ENCODE measurements at regions not wholly inside any gene's neighbourhood (a gene's known extent, or its start where the extent isn't known, plus 50 kb on each side); places are given as distances from the start of the nearest gene placed in this dataset.

DNA sequence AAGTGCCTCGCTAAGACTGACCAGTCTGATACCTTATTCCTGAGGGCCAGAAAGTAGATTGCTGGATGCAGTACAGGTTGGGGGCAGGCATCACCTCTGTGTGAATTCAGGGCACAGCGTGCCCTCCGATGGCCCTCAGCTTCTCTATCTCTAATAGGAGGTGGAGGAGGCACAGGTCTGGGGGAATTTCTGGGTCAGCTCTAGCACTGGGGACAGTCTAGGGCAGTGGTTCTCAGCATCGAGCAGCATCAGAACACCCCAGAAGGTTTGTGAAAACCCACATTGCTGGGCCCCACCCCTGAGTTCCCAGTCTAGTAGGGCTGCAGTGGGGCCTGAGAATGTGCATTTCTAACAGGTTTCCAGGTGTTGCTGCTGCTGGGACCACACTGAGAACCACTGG lies 166.7 kb downstream of the CDC5L start:
- TF ChIP-seq, protein P1, sequence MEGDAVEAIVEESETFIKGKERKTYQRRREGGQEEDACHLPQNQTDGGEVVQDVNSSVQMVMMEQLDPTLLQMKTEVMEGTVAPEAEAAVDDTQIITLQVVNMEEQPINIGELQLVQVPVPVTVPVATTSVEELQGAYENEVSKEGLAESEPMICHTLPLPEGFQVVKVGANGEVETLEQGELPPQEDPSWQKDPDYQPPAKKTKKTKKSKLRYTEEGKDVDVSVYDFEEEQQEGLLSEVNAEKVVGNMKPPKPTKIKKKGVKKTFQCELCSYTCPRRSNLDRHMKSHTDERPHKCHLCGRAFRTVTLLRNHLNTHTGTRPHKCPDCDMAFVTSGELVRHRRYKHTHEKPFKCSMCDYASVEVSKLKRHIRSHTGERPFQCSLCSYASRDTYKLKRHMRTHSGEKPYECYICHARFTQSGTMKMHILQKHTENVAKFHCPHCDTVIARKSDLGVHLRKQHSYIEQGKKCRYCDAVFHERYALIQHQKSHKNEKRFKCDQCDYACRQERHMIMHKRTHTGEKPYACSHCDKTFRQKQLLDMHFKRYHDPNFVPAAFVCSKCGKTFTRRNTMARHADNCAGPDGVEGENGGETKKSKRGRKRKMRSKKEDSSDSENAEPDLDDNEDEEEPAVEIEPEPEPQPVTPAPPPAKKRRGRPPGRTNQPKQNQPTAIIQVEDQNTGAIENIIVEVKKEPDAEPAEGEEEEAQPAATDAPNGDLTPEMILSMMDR (IDR thresholded peaks at IDR 0.05) = no peak

DNA sequence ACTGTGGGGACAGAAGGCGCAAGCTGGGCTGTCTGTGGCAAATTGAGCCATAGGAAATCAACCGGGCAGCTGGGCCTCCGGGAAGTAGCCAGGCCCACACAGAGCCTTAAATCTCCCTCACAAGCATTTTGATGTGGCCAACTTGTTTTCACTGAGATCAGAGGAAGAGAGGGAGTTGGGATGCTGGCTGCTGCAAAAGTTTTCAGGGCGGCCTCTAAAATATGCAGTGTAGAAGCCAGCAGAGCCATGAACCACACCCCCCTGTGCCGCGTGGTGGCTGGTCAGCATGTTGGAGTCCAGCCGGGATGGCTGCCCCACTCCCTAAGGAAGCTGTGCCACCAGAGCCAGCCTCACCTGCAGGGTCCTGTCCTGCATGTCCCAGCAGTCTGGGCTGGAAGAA lies 167.4 kb downstream of the CDC5L start:
- TF ChIP-seq, protein P1 (IDR thresholded peaks at IDR 0.05) = no peak

DNA sequence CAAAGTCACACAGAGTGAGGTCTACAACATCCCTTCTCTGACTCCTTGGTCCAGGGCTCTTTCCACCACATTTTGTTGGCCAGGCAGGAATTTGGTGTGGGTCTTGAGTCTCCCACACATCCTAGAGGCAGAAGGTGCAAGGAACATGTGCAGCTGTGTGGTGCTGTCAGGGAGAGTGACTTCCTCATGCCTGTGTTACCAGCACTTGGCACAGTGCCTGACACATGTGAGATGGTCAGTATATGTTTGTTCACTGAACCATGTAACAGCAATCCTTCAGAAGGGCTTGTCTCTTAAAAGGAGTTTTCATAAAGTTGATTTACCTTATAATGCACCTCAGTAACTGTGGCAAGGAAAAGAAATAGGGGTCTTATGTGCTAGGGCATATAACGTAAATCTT lies 168.5 kb downstream of the CDC5L start:
- TF ChIP-seq, protein P1 (IDR thresholded peaks at IDR 0.05) = no peak

DNA sequence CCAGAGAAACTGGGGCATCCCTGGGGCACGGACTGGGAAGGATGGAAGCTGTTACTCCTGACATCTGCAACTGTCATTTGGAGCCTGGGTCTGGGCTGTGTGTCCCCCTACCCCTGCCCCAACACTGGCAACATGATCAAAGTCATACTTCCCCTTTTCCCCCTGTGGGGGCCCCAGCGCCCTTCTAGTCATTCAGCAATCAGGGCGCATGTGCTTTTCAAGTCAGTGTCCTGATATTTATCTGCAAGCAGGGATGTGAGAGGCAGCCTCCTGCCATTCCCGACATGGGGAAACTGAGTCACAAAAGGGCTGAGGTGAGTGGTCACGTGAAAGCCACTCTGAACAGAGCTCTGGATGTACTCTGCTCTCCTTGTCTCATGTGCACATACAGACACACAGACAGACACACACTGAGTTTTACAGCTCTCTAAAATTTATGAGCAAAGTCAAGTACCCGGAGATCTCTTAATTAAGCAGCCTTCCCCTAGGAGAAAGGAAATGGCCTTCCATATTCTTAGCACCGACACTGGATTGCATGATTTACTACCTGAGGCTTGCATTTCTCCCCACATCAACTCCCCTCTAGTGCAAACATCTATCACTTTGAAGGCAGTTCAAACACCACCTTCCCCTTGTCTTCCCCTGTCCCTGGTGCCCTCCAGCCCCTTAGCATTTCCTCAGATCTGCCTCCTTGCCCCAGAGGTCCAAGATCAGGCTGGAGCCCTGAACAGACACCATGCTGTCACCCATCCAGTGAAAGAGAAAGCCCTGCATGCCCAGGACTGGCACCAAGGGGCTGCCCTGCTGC lies 170.7 kb downstream of the CDC5L start:
- TF ChIP-seq, protein P1 (IDR thresholded peaks at IDR 0.05) = no peak

DNA sequence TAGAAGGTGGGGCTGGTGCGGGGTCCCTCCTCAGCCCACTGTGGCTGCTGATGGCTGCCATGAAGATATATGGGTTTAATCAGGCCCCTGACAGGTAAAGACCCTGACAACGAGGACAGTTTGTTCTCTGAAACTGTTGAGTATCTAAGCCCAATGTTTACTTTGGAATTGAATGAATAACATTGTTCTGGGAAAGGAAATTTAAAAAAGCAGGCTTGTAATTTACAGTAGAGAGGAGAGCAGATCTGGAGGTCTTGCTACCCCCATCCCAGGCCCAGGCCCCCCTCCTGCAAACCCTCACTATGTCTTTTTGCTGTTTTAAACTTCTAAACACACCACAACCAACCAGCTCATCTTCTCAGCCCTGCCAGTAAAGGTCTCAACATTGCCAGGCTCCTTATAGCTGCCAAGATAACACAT lies 171.3 kb downstream of the CDC5L start:
- TF ChIP-seq, protein P1 (IDR thresholded peaks at IDR 0.05) = no peak

DNA sequence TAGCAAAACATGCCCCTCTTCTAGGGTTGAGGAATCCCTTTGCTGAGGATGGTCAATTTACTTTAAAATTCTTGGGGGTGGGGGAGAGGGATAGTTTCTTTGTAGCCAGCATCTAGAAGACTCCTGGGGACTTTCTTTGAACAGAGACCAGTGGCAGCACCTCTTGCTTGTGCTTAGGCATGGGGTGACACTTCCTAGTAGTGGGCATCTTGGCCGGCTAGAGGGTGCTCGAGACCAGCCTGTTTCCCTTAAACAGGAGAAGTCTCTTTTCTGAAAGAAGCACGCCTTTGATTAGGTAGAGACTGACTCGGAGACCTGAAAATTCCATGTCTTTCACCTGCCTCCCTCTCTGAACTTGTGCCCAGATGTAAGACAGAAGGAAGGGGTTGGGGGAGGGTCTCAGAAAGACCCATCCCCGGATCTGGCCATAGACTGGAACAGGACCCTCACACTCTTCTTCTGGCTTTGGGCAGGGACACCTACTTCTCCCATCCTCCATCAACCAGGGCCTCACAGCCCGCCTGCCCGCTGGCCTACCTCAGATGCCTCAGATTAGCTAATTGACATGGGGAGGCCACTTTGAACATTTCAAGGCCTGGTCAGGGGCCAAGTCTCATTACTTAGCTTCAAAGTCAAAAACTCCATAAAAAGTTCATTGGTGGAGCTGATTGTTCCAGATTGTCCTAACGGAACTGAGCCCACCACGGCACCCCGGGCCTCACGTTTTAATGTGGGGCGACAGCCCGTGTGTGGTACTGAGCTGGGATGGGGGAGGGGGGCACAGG lies 172.2 kb downstream of the CDC5L start:
- TF ChIP-seq, protein P1 (IDR thresholded peaks at IDR 0.05) = no peak

DNA sequence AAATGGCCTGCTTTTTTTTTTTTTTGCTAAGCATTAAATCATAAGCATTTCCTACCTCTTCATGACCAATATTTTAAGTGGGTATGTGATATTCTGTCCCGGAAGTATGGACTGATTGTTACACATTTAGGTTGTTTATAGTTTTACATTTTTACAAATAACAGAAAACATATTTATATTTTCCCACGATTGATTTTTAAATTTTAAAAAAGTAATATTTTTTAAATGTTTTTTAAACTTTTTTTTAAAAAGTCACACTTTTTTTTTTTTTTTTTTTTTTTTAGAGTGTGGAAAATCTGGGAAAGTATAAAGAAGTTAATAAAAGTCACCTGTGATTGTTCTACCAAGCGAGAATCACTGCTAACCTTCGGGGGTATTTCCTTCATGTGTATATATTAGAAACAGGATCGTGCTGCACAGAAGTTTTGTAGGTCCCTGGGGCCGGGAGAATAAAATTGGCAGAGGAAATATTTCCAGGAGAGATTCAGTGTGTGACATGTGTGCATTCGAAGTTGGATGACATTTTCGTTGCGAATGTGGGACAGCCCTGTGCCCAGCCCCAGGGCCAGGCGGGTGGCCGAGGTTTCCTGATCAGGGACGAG lies 173.1 kb downstream of the CDC5L start:
- TF ChIP-seq, protein P1 (IDR thresholded peaks at IDR 0.05) = no peak

Data from LNCAP (cell line).